ENCODE measurements at regions not wholly inside any gene's neighbourhood (a gene's known extent, or its start where the extent isn't known, plus 50 kb on each side); places are given as distances from the start of the nearest gene placed in this dataset.

DNA sequence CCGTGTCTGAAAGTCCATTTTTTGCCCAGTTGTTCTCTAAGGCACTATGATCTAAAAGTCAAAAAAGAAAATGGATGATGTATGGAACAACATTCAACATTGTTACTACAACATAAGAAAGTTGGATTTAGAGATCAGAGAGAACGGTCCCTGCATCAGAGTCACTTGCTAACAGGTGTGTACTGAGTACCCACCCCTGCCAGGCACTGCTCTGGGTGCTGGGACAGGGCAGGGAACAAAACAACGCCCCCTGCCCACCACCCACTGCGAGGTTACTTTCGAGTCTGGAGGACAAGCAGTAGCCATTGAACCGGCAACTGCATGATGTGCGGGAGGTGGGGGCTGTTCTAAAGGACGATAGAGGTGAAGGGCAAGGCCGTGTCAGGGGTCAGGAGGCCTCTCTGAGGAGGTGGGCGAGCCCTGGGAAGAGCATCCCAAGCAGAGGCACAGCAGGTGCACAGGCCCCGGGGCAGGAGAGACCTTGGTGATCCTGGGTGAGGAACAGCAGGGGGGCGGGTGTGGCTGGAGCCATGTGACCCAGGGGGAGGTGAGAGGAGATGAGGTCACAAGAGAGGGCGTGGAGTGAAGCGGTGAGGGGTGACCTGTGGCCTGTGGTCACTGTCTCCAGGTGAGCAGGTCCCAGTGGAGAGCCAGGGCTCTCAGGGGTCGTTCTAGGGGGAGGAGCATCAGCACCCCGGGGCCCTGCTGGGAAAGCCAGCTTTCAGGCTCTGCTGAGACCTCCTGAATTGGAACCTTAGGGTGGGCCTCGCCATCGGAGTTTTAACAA is 197.5 kb upstream of the SULF2 start:
- no peaks in the 10 kb centered on the region for H3K36me3 Mint-ChIP-seq
- Histone ChIP-seq H4K20me1 (ENCODE audit: insufficient read depth, low read length) (no peaks in the 10 kb centered on the region), H3K27ac (ENCODE audit: low read depth in 1 of 2, low read length in 2 of 2) (no peak overlapping the region), H3K4me2 (replicated peaks; ENCODE audit: extremely low read depth, low read length, poor library complexity, severe bottlenecking) (no peak overlapping the region), H3K4me3 (replicated peaks in 1 of 3; ENCODE audit: low read depth in 2 of 3, low read length in 3 of 3) (no peak overlapping the region), H3K4me1 (ENCODE audit: control insufficient read depth in 1 of 2, insufficient read depth in 2 of 2, low read length in 2 of 2) (no peaks in the 10 kb centered on the region), H3K9me3 (replicated peaks in 1 of 2; ENCODE audit: control insufficient read depth in 1 of 2, insufficient read depth in 1 of 2, low read length in 2 of 2) (no peaks in the 10 kb centered on the region), H3K36me3 (replicated peaks in 1 of 2; ENCODE audit: control insufficient read depth in 1 of 2, insufficient read depth in 2 of 2, low read length in 2 of 2) (no peaks in the 10 kb centered on the region), H3K9ac (ENCODE audit: insufficient read depth, low read length, poor library complexity, severe bottlenecking) (no peak overlapping the region), H3K27me3 (ENCODE audit: control insufficient read depth in 2 of 2, insufficient read depth in 2 of 2, low read length in 2 of 2) (peaks cover 2 to 4% of the 10 kb centered on the region in 2 donors), H3K79me2 (ENCODE audit: insufficient read depth, low read length) (no peaks in the 10 kb centered on the region), H2AFZ (ENCODE audit: insufficient read depth, low read depth, low read length, poor library complexity, severe bottlenecking) (no peak overlapping the region)
- H3K9me3 Mint-ChIP-seq, result peaks cover 0 to 7% (median 5%) of the 10 kb centered on the region in 7 donors
- peaks cover 13 to 29% (median 24%) of the 10 kb centered on the region in 3 donors for H3K27me3 Mint-ChIP-seq (ENCODE audit: low read depth in 3 of 3)
- H3K27ac Mint-ChIP-seq, result no peak overlapping the region
- H3K4me3 Mint-ChIP-seq, result no peak overlapping the region
- no peak for TF ChIP-seq CTCF (IDR thresholded peaks at IDR 0.05)
- 92% methylated on average over 16 of the region's 18 CpGs for WGBS (ENCODE audit: insufficient coverage)
- DNase-seq, result no peak
- intact Hi-C loops (cut with micrococcal nuclease), result no loop called here
- peaks cover 3% of the 10 kb centered on the region for H3K4me1 Mint-ChIP-seq

GRCh38 chr20:47981222-47981621 is 195.9 kb upstream of the SULF2 start:
- TF ChIP-seq CTCF (IDR thresholded peaks at IDR 0.05), result no peak
- WGBS (ENCODE audit: insufficient coverage), result 82% methylated on average over 2 of the region's 6 CpGs
- H3K4me1 Mint-ChIP-seq, result peaks cover 4% of the 10 kb centered on the region

More at GRCh38 chr20:47981222-47981621, 195.9 kb upstream of the SULF2 start:
- intact Hi-C loops (cut with micrococcal nuclease), result no loop called here
- Mint-ChIP-seq H3K4me3 (no peak overlapping the region), H3K36me3 (no peaks in the 10 kb centered on the region), H3K27me3 (ENCODE audit: low read depth in 3 of 3) (peaks cover 13 to 29% (median 25%) of the 10 kb centered on the region in 3 donors), H3K27ac (no peak overlapping the region), H3K9me3 (peaks cover 0 to 7% (median 4%) of the 10 kb centered on the region in 7 donors)
- DNase-seq, result no peak
- Histone ChIP-seq H3K4me1 (ENCODE audit: control insufficient read depth in 1 of 2, insufficient read depth in 2 of 2, low read length in 2 of 2) (no peaks in the 10 kb centered on the region), H3K9ac (ENCODE audit: insufficient read depth, low read length, poor library complexity, severe bottlenecking) (no peak overlapping the region), H3K9me3 (replicated peaks in 1 of 2; ENCODE audit: control insufficient read depth in 1 of 2, insufficient read depth in 1 of 2, low read length in 2 of 2) (no peaks in the 10 kb centered on the region), H2AFZ (ENCODE audit: insufficient read depth, low read depth, low read length, poor library complexity, severe bottlenecking) (no peak overlapping the region), H4K20me1 (ENCODE audit: insufficient read depth, low read length) (no peaks in the 10 kb centered on the region), H3K36me3 (replicated peaks in 1 of 2; ENCODE audit: control insufficient read depth in 1 of 2, insufficient read depth in 2 of 2, low read length in 2 of 2) (no peaks in the 10 kb centered on the region), H3K4me2 (replicated peaks; ENCODE audit: extremely low read depth, low read length, poor library complexity, severe bottlenecking) (no peak overlapping the region), H3K27me3 (ENCODE audit: control insufficient read depth in 2 of 2, insufficient read depth in 2 of 2, low read length in 2 of 2) (peaks cover 2 to 4% of the 10 kb centered on the region in 2 donors), H3K27ac (ENCODE audit: low read depth in 1 of 2, low read length in 2 of 2) (no peak overlapping the region), H3K4me3 (replicated peaks in 1 of 3; ENCODE audit: low read depth in 2 of 3, low read length in 3 of 3) (no peak overlapping the region), H3K79me2 (ENCODE audit: insufficient read depth, low read length) (no peaks in the 10 kb centered on the region)

Data from CD14-positive monocyte (primary cell).